ELF-1 (cell line): ENCODE measurements at regions not wholly inside any gene's neighbourhood (a gene's known extent, or its start where the extent isn't known, plus 50 kb on each side); places are given as distances from the start of the nearest gene placed in this dataset.
"Not testable (repeated sequence)": the region's sequence is repeated elsewhere in the genome, so short reads cannot be mapped to it uniquely, and the experiment has no call there.

ENCODE experiments used
- DNase-seq: peaks from one replicate; pipeline ENCODE4 v3.0.0-alpha.2; 2016; ENCODE audit warnings: low read depth, low spot score

GRCh38 chr10:121375172-121375571 is 223.1 kb downstream of the FGFR2 start:
- DNase-seq, result no peak

GRCh38 chr10:121378251-121378801 is 219.9 kb downstream of the FGFR2 start:
- no peak for DNase-seq

GRCh38 chr10:121379013-121379412 is 219.2 kb downstream of the FGFR2 start:
- DNase-seq, result no peak

GRCh38 chr10:121380211-121380610 is 218.0 kb downstream of the FGFR2 start:
- DNase-seq, result no peak

- not testable (repeated sequence) for DNase-seq
These were observed 216.2 kb downstream of the FGFR2 start for GRCh38 chr10:121382029-121382520.

- no peak for DNase-seq
These were observed 213.1 kb downstream of the FGFR2 start for GRCh38 chr10:121385136-121385535.

GRCh38 chr10:121392657-121393056 is 205.6 kb downstream of the FGFR2 start:
- DNase-seq, result no peak

- DNase-seq, result no peak
These were observed 204.7 kb downstream of the FGFR2 start for GRCh38 chr10:121393522-121393921.

- DNase-seq, result not testable (repeated sequence)
These were observed 197.7 kb downstream of the FGFR2 start for GRCh38 chr10:121400507-121400906.

- DNase-seq, result no peak
These were observed 194.7 kb downstream of the FGFR2 start for GRCh38 chr10:121403527-121403926.

- DNase-seq, result no peak
These were observed 193.6 kb downstream of the FGFR2 start for GRCh38 chr10:121404611-121405010.

GRCh38 chr10:121405096-121405495 is 193.1 kb downstream of the FGFR2 start:
- no peak for DNase-seq

- DNase-seq, result no peak
These were observed 192.7 kb downstream of the FGFR2 start for GRCh38 chr10:121405549-121405948.

- no peak for DNase-seq
These were observed 192.3 kb downstream of the FGFR2 start for GRCh38 chr10:121405953-121406352.

- no peak for DNase-seq
These were observed 191.3 kb downstream of the FGFR2 start for GRCh38 chr10:121406823-121407545.

- DNase-seq, result no peak
These were observed 188.7 kb downstream of the FGFR2 start for GRCh38 chr10:121409466-121410104.

GRCh38 chr10:121411004-121411403 is 187.2 kb downstream of the FGFR2 start:
- no peak for DNase-seq

- no peak for DNase-seq
These were observed 184.3 kb downstream of the FGFR2 start for GRCh38 chr10:121413951-121414350.

GRCh38 chr10:121414366-121415062 is 183.7 kb downstream of the FGFR2 start:
- DNase-seq, result no peak

- no peak for DNase-seq
These were observed 183.2 kb downstream of the FGFR2 start for GRCh38 chr10:121415063-121415399.

- DNase-seq, result no peak
These were observed 182.2 kb downstream of the FGFR2 start for GRCh38 chr10:121416071-121416470.

GRCh38 chr10:121417298-121417697 is 180.9 kb downstream of the FGFR2 start:
- no peak for DNase-seq
